ENCODE measurements at regions not wholly inside any gene's neighbourhood (a gene's known extent, or its start where the extent isn't known, plus 50 kb on each side); places are given as distances from the start of the nearest gene placed in this dataset.

- no peak for DNase-seq (ENCODE audit: low read depth, low spot score)
These were observed 216.1 kb upstream of the RASA1 start for GRCh38 chr5:87051502-87052113.

- DNase-seq (ENCODE audit: low read depth, low spot score) = no peak
These were observed 214.5 kb upstream of the RASA1 start for GRCh38 chr5:87053146-87053545.

- DNase-seq (ENCODE audit: low read depth, low spot score) = no peak
These were observed 212.9 kb upstream of the RASA1 start for GRCh38 chr5:87054821-87055220.

- no peak for DNase-seq (ENCODE audit: low read depth, low spot score)
These were observed 206.6 kb upstream of the RASA1 start for GRCh38 chr5:87061046-87061445.

- no peak for DNase-seq (ENCODE audit: low read depth, low spot score)
These were observed 198.4 kb upstream of the RASA1 start for GRCh38 chr5:87069311-87069710.

- peak; percentile 40 for DNase-seq (ENCODE audit: low read depth, low spot score)
These were observed 197.6 kb upstream of the RASA1 start for GRCh38 chr5:87069974-87070608.

- no peak for DNase-seq (ENCODE audit: low read depth, low spot score)
These were observed 193.6 kb upstream of the RASA1 start for GRCh38 chr5:87074072-87074471.

- DNase-seq (ENCODE audit: low read depth, low spot score) = no peak
These were observed 192.6 kb upstream of the RASA1 start for GRCh38 chr5:87074934-87075541.

- DNase-seq (ENCODE audit: low read depth, low spot score) = no peak
These were observed 191.3 kb upstream of the RASA1 start for GRCh38 chr5:87076411-87076810.

- DNase-seq (ENCODE audit: low read depth, low spot score) = no peak
These were observed 190.8 kb upstream of the RASA1 start for GRCh38 chr5:87076931-87077330.

- no peak for DNase-seq (ENCODE audit: low read depth, low spot score)
These were observed 188.5 kb upstream of the RASA1 start for GRCh38 chr5:87079219-87079618.

GRCh38 chr5:87081016-87081415, 186.7 kb upstream of the RASA1 start:
- no peak for DNase-seq (ENCODE audit: low read depth, low spot score)

- DNase-seq (ENCODE audit: low read depth, low spot score) = no peak
These were observed 185.9 kb upstream of the RASA1 start for GRCh38 chr5:87081511-87082372.

- no peak for DNase-seq (ENCODE audit: low read depth, low spot score)
These were observed 173.3 kb upstream of the RASA1 start for GRCh38 chr5:87094347-87094746.

- DNase-seq (ENCODE audit: low read depth, low spot score) = no peak
These were observed 172.8 kb upstream of the RASA1 start for GRCh38 chr5:87094833-87095232.

GRCh38 chr5:87095787-87096186, 171.9 kb upstream of the RASA1 start:
- no peak for DNase-seq (ENCODE audit: low read depth, low spot score)

GRCh38 chr5:87097664-87098063, 170.0 kb upstream of the RASA1 start:
- DNase-seq (ENCODE audit: low read depth, low spot score) = no peak

GRCh38 chr5:87099291-87099839, 168.3 kb upstream of the RASA1 start:
- DNase-seq (ENCODE audit: low read depth, low spot score) = no peak

- DNase-seq (ENCODE audit: low read depth, low spot score) = no peak
These were observed 167.7 kb upstream of the RASA1 start for GRCh38 chr5:87099968-87100367.

- no peak for DNase-seq (ENCODE audit: low read depth, low spot score)
These were observed 166.4 kb upstream of the RASA1 start for GRCh38 chr5:87101321-87101720.

GRCh38 chr5:87102841-87103240, 164.8 kb upstream of the RASA1 start:
- DNase-seq (ENCODE audit: low read depth, low spot score) = no peak

All from smooth muscle cell of the brain vasculature (primary cell).